GM12892 (cell line): ENCODE measurements at regions not wholly inside any gene's neighbourhood (a gene's known extent, or its start where the extent isn't known, plus 50 kb on each side); places are given as distances from the start of the nearest gene placed in this dataset.

Source experiments
- POLR2A ChIP-seq: IDR thresholded peaks from 2 replicates; pipeline ENCODE4 v1.6.1; 2011; ENCODE audit warnings: low read depth, low read length, control low read depth
- POLR2AphosphoS5 ChIP-seq: IDR thresholded peaks from 2 replicates; pipeline ENCODE4 v1.6.1; 2011; ENCODE audit warnings: low read depth, low read length, control low read depth

GRCh38 chr1:22257290-22258275 is 114.7 kb upstream of the WNT4 start:
- no peak for TF ChIP-seq POLR2A
- no peak for TF ChIP-seq POLR2AphosphoS5
